GM21381 (cell line): ENCODE measurements at regions not wholly inside any gene's neighbourhood (a gene's known extent, or its start where the extent isn't known, plus 50 kb on each side); places are given as distances from the start of the nearest gene placed in this dataset.
"Not testable (repeated sequence)": the region's sequence is repeated elsewhere in the genome, so short reads cannot be mapped to it uniquely, and the experiment has no call there.

ENCODE experiments used
- ATAC-seq: cut with Tn5 transposase; IDR thresholded peaks from one replicate; pipeline ENCODE4 v1.9.1; 2021; ENCODE audit warnings: mild to moderate bottlenecking, moderate library complexity; ENCODE audit not compliant: unreplicated experiment

DNA sequence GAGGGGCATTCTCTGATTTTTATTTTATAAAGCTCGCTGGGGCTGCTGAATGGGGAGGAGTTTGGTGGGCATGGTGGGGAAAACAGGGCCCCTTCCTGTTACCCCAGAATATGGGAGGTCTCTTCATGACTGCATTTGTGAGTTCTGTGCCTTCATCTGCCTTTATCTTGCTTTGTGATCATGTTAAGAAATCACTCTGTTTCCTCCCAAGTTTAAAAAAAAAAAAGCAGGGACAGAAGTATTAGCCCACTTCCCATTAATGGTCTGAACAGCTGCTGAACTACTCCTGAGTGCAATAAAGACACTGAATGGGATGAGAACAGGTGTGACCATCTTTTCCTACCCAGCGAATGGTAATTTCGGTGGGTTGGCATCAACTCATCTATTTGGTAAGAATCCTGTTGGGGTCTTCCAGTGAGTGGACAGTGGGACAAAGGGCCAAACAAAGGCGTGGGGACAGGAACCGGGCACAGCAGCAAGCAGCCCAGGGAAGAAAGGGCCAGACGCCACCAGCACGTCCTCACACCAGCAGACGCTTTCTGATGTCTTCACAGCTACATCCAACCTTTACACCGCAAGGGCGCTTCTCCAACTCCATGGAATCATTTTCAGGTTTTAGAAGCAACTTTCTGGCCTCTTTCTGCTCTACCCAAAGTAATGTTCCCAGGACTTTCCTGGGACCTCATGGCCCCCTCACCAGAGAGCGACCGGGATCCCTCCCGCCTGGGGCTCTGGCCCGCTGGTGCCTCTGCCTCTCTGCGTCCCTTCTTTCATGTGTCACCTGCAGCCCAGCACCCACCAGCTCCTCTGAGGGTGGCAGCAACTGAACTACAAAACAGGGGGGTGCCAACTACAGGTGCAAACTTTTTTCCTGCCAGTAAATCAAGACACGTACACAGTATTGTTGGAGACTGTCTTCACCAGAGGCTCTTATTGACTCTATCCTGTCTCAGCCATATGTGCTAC lies 160.2 kb downstream of the ADSS2 start:
- no peak for ATAC-seq

DNA sequence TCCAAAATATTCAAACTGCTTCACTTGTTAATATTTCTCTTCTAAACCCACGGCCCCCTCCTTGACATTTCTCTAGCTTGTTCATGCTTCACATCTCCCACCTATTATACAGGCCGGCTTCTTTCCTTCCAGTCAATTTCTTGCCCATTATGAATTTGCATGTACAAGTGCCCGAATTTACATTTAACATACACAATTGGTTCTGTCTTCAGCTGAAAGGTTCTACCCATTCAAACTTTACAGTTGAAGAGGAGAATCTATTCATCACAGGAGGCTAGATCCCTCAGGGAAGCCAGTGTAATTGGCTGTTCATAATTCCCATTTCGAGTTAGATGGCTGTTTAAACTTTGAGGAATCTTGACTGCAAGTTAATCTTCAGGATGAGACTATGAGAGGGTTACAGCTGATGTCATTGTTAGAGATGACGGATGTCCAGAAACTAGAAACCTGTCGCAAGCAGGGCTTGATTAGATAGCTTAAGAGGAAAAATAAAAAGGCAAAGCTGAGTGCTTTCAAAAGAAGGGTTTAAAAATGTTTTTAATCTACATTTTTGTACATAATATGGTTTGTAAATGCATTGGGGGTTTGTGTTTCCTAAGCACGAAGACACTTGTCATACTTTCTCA lies 157.0 kb downstream of the ADSS2 start:
- no peak for ATAC-seq

DNA sequence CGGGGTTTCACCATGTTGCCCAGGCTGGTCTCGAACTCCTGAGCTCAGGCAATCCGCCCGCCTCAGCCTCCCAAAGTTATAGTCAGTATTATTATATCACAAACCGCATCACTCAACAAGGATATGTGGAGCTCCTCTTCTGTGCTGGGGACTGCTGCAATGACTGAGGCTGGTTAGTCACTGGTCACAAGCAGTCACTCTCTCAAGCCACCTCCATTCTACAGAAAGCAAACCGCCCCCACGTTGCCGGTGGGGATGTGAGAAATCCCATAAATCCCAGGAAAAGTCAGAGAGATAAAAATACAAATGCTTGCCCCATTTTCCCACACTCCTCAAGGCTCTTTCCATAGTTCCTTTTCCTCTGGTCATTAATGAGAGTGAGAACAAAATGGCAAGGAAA lies 155.7 kb downstream of the ADSS2 start:
- ATAC-seq, result no peak

DNA sequence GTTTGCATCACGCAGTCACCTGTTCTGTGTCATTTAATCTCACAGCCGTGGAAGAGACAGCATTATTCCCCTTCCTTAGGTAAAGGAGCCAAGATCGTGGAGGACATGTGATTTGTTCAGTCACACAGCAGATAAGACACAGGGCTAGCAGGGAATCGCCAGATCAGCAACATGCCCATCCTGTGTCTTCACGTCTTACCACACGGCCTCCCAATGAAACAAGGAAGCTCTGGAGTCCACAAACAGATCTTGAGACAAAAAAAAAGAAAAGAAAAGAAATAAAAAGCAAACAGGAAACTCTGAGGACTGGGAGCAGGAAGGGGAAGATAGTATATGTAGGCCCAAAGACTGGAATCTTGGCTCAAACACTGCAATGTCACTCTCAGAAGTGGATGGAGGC lies 155.3 kb downstream of the ADSS2 start:
- ATAC-seq, result no peak

DNA sequence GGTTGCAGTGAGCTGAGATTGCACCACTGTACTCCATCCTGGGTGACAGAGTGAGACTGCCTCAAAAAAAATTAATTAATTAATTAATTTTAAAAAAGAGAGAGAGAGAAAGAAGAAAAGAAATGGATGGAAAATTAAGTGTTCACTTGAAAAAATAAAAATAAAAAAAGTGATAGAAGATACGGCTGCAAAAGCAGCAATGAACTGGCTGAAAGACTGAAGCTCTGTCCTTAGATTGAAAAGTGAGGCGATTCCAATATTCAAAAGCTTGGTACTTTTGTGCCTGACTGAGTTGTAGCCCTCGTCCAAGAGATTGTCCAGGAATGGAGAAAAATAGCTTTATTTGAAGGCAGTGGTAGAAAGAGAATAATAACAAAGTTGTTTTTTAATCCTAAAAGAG lies 154.6 kb downstream of the ADSS2 start:
- no peak for ATAC-seq

DNA sequence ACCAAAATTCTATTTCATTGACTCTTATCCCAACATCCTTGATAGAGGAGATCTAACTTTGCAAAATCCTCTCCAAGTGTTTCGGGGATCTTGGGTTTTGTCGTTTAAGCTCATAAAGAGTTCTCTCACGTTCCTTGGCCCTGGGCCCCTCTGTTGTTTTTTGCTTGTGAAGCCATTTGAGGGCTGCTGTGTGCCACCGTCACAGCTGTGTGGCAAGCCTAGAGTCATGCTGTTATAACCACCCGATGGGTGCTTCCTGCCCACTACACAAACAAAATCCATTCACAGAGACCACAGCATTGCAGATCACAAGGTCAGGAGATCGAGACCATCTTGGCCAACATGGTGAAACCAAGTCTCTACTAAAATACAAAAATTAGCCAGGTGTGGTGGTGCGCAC lies 154.1 kb downstream of the ADSS2 start:
- no peak for ATAC-seq

DNA sequence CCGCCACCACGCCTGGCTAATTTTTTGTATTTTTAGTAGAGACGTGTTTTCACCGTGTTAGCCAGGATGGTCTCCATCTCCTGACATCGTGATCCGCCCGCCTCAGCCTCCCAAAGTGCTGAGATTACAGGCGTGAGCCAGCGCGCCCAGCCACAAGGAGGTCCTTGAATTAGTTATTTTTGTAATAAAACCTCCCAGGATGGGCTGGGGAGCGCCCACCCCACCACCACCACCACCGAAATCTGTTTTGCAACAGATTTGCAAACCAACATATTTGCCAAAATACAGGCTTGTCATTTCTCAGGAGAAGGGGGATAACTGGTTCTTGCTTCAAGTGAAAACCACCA lies 151.7 kb downstream of the ADSS2 start:
- not testable (repeated sequence) for ATAC-seq

DNA sequence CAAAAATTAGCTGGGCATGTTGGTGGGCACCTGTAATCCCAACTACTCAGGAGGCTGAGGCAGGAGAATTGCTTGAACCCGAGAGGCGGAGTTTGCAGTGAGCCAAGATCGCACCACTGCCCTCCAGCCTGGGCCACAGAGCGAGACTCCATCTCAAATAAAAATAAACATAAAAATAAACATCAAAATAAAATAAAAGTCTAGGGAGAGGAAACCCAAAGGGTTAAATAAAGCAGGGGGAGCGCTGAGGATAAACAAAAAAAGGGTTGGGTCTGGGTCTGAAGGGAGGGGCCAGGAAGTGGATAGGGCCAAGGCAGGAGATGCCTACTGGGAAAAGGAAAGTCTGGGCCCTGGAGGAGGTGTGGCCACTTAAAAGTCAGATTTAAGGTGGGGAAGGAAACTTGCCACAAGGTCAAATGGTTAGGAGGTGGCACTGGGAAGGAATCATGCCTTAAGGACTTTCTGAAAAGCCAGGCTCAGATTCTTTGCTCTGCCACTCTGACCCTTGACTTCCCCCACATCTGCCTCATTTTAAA lies 150.0 kb downstream of the ADSS2 start:
- ATAC-seq, result no peak

DNA sequence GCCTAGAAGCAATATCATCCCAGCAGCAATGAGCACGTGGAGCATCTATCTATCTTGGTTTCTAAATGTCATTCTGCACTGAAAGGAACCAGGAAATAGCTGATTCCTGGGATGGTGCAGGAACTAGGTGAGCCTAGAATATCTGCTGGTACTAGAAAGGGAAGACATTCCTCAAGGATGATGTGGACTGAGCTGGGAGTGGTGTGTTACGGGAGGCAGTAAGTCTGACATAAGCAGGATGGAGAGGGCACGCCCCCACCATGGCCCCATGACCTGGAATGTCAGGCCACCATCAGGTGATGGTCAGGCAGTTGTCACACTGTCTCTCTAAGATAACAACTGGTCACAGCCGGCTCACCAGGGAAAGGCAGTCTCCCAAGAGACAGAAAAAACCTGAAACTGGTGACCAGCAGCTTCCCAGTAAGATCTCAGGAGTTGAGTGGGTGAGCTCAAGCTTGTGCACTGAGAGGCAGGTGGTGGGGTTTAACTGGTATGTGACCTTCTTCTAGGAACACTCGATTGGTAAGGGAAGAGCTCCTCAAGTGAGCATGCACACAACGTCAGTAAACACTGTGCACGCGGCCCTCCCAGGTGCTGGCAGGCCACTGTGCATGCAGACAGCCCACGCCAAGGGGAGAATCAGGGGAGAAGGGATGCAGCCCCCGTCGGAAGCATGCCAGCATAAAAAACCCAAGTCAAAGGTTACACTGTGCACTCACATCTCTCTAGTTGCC lies 148.7 kb downstream of the ADSS2 start:
- ATAC-seq, result no peak

DNA sequence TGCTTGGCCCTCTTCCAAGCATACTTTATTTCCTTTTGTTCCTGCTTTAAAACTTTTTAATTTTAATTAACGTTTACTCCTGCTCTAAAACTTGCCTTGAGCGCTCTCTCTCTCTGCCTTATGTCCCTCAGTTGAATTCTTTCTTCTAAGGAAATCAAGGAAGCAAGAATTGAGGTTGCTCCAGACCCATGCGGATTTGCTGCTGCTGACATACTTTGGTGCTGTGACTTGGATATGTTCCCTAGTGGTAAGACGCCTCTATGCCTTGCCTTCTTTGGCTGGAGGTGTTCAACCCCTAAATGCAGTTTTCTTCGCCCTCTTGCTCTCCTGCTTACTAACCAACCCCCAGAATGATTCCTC lies 148.1 kb downstream of the ADSS2 start:
- no peak for ATAC-seq

DNA sequence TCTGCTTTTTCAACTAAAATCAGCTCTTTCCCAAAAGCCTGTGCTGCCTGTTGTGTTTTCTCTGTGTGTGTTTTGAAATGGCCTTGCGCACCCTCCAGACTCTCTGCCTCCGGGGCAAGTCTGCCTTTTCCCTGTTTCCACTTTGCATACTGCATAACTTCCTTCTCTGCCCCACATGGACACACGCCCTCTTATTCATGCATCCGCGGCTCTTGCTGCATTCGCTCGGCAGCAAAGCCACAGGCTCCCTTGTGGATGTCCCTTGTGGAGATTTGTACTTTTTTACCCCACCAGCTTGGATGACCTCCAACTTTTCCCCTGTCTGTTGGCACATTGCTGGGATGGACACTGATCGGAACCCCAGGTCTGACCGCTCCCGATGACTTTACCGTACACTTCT lies 147.6 kb downstream of the ADSS2 start:
- no peak for ATAC-seq

DNA sequence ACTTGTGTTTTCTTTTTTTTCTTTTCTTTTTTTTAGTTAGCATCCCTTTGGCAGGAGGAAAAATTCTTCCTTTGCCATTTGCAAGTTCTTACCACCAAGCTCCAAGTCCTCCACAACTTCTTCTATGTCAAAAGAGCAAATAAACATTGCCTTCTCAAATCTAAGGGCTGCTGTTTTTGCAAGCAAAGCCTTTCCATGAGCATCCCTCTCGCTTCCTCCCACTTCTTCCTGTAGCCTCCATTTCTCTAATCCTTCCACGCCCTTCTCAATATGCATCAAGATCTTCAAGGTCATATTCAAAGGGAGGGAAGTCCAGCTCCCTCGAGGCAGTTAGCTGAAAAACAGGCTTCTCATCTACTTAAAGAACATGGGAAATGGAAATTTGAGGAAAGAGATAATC lies 147.1 kb downstream of the ADSS2 start:
- no peak for ATAC-seq

DNA sequence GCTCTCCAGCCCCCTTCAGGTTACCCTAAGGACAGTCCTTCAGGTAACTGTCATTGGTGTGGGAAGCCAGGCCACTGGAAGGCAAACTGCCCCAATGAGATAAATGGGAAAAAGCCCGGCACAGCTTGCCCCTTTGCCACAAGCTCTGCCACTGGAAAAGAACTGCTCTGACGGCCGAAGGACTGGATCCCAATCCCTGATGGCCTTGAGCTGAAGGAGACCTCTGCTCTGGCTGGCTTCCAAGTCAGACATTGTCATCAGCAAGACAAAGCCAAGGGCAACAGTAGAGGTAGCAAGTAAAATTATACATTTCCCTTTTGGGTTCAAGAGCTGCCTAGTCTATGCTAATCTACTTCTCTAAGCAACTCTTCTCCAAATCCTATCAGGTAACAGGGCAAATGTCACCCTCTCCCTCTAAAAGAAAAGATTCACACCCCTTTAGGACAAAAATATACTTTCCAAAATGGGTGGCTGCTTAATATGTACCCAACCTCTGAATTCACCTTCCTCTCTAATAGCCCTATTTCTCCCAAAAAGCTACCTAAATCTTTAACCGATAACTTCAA lies 145.8 kb downstream of the ADSS2 start:
- ATAC-seq, result no peak

DNA sequence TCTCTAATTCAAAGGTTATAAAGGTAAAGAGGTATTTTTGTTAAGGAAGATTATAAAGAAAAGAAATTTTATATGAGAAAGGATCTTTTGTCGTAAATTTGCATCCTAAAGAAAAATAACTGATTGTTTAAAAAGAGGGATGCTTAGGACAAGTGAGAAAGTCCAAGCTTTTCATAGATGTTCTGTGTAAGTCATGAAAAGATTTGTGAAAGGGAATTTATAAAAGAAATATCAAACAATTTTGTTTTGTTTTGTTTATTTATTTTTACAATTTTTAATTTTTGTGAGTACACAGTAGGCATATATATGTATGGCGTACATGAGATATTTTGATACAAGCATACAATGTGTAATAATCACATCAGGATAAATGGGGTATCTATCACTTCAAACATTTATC lies 145.2 kb downstream of the ADSS2 start:
- no peak for ATAC-seq

DNA sequence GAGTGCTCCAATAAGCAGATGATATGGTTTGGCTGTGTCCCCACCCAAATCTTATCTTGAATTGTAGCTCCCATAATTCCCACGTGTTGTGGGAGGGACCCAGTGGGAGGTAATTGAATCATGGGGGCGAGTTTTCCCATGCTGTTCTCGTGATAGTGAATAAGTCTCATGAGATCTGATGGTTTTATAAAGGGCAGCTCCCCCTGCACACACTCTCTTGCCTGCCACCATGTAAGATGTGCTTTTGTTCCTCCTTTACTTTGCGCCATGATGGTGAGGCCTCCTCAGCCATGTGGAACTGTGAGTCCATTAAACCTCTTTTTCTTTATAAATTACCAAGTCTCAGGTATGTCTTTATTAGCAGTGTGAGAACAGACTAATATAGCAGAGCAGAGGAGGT lies 142.5 kb downstream of the ADSS2 start:
- not testable (repeated sequence) for ATAC-seq

DNA sequence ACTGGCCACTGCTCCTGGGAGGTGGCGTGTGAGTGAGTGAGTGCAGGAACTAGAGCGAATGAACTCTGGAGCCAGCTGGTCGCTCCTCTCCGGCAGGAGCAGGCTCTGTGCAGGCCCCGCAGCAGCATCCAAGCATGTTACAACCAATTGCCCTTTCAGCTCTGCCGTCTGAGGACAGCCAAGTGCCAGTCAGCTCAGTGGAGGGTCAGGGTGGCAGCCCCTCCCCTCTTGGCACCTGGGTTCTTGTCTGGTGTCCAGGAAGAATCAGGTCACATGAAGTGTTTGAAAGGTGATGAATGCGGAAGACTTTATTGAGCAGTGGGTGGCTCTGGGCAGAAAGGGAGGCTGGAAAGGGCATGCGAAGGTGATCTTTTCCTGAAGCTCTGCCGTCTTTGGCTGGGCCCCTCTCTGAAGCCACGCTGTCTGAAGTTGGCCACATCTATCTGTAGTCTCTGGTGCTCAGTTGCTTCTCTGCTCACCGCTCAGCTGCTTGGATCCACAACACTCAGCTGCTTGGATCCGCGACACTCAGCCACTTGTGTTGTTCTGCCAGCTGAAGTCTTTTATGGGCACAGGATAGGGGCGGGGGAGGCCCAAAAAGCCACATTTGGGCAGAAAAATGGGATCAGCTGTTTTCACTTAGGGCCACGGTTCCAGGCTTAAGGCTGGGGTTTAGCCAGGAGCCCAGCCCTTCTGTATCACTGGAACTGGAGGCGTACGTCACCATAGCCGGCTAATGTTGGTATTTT lies 139.8 kb downstream of the ADSS2 start:
- ATAC-seq, result no peak

DNA sequence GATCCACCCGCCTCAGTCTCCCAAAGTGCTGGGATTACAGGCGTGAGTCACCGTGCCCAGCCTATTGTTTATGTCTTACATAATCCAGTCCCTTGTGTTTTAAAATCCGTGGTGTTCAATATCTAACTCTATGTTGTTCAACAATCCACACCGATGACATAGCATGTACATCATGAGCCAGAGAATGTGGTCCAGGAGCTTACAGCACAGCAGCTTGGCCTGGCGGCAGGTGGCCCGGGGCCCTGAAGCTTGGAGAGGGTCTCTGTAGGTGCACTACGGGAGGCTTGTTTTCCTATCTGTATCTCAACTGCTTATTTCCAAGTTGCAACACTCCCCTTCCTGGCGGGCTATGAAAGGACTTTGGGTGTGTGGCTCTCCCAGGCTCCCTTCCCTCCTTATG lies 138.4 kb downstream of the ADSS2 start:
- ATAC-seq, result no peak

DNA sequence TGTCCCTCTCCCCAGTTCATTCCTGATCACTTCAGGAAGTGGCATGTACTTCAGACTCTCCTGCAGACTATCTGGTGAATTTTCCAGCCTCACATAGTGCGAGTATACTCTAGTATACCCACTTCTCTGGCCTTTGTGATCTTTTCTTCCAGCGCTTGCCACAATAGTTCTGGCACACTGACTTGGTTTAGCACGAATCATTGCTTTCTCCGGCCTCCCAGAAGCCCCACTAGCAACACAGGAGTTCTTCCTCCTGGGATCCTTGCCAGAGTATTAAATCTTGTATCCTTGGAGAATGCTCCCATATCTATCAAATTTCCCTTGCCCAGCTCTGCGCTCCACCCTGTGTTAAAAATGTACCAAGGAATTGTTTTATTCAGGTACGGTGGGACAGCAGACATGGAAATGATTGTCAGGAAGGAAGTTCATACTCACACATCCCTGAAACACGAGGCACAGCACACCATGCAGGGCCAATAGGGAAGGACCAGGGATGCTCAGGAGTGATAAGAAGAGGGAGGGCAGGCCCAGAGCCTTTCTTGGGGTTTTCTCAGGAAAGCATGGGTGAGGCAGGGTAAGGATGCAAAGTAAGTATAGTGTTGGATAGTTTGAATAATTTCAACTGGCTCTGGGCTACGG lies 136.7 kb downstream of the ADSS2 start:
- ATAC-seq, result no peak

DNA sequence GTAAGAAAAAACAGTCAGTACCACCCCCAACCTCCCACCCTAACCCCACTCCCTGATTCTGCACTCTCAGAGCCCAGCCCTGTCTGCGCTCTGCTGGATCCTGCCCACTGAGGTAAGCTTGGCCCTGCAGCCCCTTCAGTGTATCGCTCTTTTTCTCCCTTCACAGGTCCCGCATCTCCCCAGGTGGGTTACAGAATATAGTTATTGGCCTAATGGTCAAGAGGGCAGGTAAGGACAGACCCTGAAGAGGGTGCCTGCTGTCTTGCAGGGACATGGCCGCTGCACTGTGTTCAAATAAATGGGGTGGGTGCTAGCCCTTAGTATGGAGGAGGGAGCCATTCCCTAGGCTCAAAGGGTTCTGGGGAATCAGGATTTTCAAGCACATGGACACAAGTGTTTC lies 135.7 kb downstream of the ADSS2 start:
- ATAC-seq, result no peak

DNA sequence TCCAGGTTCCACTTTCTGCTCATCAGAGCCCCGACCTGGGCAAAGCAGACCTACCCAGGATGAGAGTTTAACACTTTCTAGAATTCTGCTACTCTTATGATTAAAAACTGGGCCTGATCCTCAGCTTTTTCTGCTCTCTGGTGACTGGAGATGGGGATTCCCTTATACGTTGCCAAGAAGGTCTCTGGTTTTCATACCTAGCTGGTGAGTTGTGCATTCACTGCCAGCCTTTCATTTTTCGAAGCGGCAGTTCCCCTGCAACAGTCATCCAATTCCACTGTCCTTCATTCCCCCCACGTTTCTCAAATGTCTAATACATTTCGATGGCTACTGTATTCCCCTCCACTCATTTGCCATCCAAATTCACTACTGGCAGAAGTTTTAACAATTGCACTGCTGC lies 135.3 kb downstream of the ADSS2 start:
- no peak for ATAC-seq
